ENCODE measurements at regions not wholly inside any gene's neighbourhood (a gene's known extent, or its start where the extent isn't known, plus 50 kb on each side); places are given as distances from the start of the nearest gene placed in this dataset.

DNA sequence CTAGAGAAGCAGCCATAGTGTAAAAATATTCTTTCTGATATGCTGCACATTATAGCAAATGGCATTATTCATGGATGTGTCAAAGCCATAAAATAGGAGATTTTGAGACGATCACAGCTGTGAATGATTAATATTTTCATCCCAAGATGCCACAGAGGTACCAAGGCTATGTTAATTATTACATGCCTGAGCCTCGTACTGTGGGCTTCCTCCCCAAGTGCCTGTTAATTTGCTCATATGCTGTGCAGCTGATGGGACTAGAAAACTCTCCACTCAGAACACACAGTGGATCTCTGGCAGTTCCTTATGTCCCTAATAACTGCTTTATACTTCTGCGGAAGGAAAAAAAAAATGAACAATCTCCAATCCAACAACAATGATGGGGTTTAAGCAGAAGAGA lies 184.9 kb upstream of the TSHZ2 start:
- Histone ChIP-seq H3K4me3 (no peak overlapping the region), H3K27ac (no peak overlapping the region)
- no peak for DNase-seq (ENCODE audit: low spot score)
- TF ChIP-seq, protein P1, sequence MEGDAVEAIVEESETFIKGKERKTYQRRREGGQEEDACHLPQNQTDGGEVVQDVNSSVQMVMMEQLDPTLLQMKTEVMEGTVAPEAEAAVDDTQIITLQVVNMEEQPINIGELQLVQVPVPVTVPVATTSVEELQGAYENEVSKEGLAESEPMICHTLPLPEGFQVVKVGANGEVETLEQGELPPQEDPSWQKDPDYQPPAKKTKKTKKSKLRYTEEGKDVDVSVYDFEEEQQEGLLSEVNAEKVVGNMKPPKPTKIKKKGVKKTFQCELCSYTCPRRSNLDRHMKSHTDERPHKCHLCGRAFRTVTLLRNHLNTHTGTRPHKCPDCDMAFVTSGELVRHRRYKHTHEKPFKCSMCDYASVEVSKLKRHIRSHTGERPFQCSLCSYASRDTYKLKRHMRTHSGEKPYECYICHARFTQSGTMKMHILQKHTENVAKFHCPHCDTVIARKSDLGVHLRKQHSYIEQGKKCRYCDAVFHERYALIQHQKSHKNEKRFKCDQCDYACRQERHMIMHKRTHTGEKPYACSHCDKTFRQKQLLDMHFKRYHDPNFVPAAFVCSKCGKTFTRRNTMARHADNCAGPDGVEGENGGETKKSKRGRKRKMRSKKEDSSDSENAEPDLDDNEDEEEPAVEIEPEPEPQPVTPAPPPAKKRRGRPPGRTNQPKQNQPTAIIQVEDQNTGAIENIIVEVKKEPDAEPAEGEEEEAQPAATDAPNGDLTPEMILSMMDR (IDR thresholded peaks at IDR 0.05), result no peak

DNA sequence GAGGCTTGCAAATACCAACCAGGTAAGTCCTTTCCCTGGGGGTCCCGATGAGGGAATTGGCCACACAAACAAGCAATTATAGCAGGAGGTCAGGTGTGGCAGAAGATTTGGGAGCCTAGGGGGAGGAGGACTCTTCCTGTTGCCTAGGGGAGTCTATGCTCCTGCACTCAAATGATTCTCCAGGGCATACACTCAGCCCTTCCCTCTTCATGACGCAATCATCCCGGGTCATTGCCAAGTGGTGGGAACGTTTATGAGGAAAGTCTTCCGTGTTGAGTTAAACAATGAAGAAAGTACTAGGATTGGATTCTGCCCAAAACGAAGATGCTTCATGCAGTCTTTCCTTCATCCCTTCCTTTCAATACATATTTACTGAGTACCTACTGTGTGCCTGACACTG lies 186.5 kb upstream of the TSHZ2 start:
- Histone ChIP-seq H3K4me3 (no peak overlapping the region), H3K27ac (no peak overlapping the region)
- DNase-seq (ENCODE audit: low spot score), result no peak
- TF ChIP-seq, protein P1 (IDR thresholded peaks at IDR 0.05), result no peak

DNA sequence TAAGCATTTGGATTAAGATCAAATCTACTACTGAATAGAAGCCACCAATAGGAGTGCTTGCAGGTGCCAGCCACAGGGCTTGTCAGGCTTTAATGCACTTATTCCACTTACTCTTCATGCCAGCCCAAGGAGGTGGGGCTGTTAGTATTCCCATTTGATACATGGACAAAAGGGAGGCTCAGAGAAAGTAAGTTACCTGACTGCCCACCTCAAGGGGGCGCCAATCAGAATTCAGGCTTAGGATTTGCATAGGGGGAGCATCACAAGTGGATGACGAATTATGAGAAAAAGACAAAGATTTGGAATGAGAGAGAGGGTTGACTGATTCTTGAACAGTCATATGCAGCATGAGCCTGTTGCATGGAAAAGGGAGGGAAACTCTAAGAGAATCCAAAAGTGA lies 188.4 kb upstream of the TSHZ2 start:
- H3K4me3 ChIP-seq, result no peak overlapping the region
- H3K27ac ChIP-seq, result no peak overlapping the region
- TF ChIP-seq, protein P1 (IDR thresholded peaks at IDR 0.05), result no peak
- no peak for DNase-seq (ENCODE audit: low spot score)

DNA sequence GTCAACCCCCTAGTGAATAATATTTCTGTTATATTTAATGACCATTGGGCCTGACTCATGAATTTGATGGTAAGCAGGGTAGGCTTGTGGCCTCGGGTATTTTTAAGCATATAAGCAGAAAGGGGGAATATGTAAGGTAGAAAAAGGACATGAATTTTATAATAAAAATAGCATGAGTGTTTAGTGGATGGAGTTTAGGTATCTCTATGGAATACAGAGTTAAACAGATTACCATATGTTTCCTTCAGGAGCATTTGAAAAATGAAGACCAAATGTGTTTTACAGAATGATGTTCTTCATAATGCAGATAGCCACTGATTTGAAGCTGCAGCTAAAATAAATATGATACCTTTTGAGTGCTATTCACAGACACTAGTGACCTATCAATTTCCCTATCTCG lies 191.7 kb upstream of the TSHZ2 start:
- Histone ChIP-seq H3K4me3 (no peak overlapping the region), H3K27ac (no peak overlapping the region)
- DNase-seq (ENCODE audit: low spot score), result no peak
- TF ChIP-seq, protein P1 (IDR thresholded peaks at IDR 0.05), result no peak

DNA sequence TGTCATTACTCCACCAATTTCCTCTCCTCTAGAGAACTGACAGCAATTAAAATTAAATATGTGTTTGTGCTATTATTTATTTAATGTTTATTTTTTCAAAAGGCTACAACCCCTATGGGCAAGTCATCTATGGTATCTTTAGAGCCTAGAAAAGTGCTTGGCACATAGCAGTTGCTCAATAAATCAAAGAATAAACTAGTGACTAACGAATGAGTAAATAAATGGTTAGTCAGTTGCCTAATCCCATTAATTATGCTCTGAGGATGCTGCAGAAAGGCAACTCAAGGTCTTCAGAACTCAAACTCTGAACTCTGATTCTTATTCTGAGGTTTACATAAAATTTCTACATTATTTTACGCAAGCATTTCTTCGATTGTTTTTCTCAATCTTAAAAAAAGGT lies 193.0 kb upstream of the TSHZ2 start:
- no peak for DNase-seq (ENCODE audit: low spot score)
- Histone ChIP-seq H3K4me3 (no peak overlapping the region), H3K27ac (no peak overlapping the region)
- TF ChIP-seq, protein P1 (IDR thresholded peaks at IDR 0.05), result no peak

DNA sequence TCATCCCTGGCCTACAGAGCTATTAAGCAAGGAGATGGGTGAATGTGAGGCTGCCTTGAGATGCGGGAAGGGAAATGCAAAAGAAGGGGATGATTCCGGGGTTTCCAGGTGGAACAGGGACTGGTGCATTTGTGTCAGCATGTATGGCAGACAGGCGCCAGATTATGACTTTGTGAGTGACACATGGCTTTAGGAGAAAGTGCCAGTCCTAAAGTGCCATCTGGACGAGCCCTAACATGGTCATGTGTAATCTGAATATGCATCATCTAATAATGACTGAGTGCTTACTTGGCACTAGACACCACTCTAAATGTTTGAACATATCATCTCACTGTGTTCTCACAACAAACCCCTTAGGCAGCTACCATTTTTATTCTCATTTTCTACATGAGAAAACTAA lies 195.0 kb upstream of the TSHZ2 start:
- Histone ChIP-seq H3K27ac (no peak overlapping the region), H3K4me3 (no peak overlapping the region)
- DNase-seq (ENCODE audit: low spot score), result no peak
- TF ChIP-seq, protein P1 (IDR thresholded peaks at IDR 0.05), result no peak

DNA sequence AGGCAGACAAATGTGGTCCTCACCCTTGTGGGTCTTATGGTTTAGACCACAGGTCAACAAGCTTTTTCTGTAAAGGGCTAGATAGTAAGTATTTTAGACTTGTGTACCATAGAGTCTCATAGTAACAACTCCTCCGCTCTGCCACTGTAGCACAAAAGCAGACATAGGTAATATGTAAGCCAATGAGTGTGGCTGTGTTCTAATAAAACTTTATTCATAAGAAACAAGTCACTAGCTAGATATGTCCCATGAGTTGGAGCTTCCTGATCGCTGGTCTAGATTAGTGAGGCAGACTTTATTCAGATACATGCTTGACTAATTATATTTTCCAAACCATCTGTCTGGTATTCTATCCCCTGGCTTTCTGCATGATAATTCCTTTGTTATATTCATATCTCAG lies 196.4 kb upstream of the TSHZ2 start:
- Histone ChIP-seq H3K4me3 (no peak overlapping the region), H3K27ac (no peak overlapping the region)
- TF ChIP-seq, protein P1 (IDR thresholded peaks at IDR 0.05), result no peak
- no peak for DNase-seq (ENCODE audit: low spot score)

Measured in coronary artery (tissue), 2 donors.